HepG2 (cell line): ENCODE measurements at regions not wholly inside any gene's neighbourhood (a gene's known extent, or its start where the extent isn't known, plus 50 kb on each side); places are given as distances from the start of the nearest gene placed in this dataset.

ENCODE experiments used
- TCF7L2 ChIP-seq: IDR thresholded peaks from 2 replicates; pipeline ENCODE4 v1.6.1; 2011; ENCODE audit warnings: mild to moderate bottlenecking, low read depth, low read length, moderate library complexity
- ZNF275 ChIP-seq: sonication (generic); formaldehyde crosslinking; IDR thresholded peaks from 2 replicates; pipeline ENCODE4 v1.8.0; 2022; ENCODE audit warnings: missing genetic modification reagents, mild to moderate bottlenecking, inconsistent platforms, borderline replicate concordance
- ZNF431 ChIP-seq: sonication (generic); formaldehyde crosslinking; IDR thresholded peaks from 2 replicates; pipeline ENCODE4 v1.9.0; 2022; ENCODE audit warnings: missing genetic modification reagents, low read depth, mild to moderate bottlenecking, borderline replicate concordance
- ZNF512 ChIP-seq: sonication (generic); formaldehyde crosslinking; IDR thresholded peaks from 2 replicates; pipeline ENCODE4 v1.4.0; 2020; ENCODE audit warnings: mild to moderate bottlenecking, missing genetic modification reagents
- ZNF749 ChIP-seq: sonication (generic); formaldehyde crosslinking; IDR thresholded peaks from 2 replicates; pipeline ENCODE4 v1.8.0; 2022; ENCODE audit warnings: mild to moderate bottlenecking, missing genetic modification reagents, moderate library complexity, borderline replicate concordance

DNA sequence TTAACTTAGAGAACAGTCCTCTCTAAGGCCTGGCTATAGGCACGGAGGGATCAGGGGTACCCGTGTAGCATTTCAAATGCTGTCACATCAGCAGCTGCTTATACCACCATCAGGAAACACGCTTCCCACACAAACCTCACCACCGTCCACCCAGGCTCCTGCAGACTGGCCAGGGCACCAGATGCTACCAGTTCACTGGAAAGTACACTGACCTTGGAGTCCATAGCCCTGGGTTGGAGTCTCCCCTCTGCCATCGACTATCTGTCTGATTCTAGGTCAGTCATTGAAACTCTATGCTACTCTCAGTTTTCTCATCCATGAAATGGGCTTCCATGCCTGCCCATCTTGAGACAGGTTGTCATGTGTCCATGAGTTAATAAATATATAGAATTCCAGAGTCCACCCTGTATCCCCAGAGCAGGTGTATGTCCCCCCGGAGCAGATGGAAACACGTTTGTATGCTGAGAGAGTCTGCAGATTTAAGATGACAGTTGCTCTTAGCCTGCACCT lies 156.0 kb upstream of the SMAD3 start:
- TF ChIP-seq ZNF749 (CRISPR knock-in tag) (no peak), ZNF512 (CRISPR knock-in tag) (no peak), ZNF431 (CRISPR knock-in tag) (no peak), TCF7L2 (no peak), ZNF275 (CRISPR knock-in tag) (no peak)
